ENCODE measurements at regions not wholly inside any gene's neighbourhood (a gene's known extent, or its start where the extent isn't known, plus 50 kb on each side); places are given as distances from the start of the nearest gene placed in this dataset.
"Not testable (repeated sequence)": the region's sequence is repeated elsewhere in the genome, so short reads cannot be mapped to it uniquely, and the experiment has no call there.

- no peak for DNase-seq (ENCODE audit: low read depth in 3 of 3)
These were observed 135.2 kb upstream of the KRR1 start for GRCh38 chr12:75646329-75647210.

- DNase-seq (ENCODE audit: low read depth in 3 of 3): no peak
These were observed 133.2 kb upstream of the KRR1 start for GRCh38 chr12:75644472-75645072.

GRCh38 chr12:75643119-75643518, 131.7 kb upstream of the KRR1 start:
- not testable (repeated sequence) for DNase-seq (ENCODE audit: low read depth in 3 of 3)

GRCh38 chr12:75642226-75642625, 130.8 kb upstream of the KRR1 start:
- no peak for DNase-seq (ENCODE audit: low read depth in 3 of 3)

GRCh38 chr12:75641031-75641780, 129.8 kb upstream of the KRR1 start:
- DNase-seq (ENCODE audit: low read depth in 3 of 3): peak in 2 of 3 donors; percentile 9 to 24

GRCh38 chr12:75638792-75639191, 127.4 kb upstream of the KRR1 start:
- no peak for DNase-seq (ENCODE audit: low read depth in 3 of 3)

- no peak for DNase-seq (ENCODE audit: low read depth in 3 of 3)
These were observed 125.2 kb upstream of the KRR1 start for GRCh38 chr12:75636607-75637006.

- DNase-seq (ENCODE audit: low read depth in 3 of 3): peak in 2 of 3 donors; percentile 6 to 21
These were observed 124.4 kb upstream of the KRR1 start for GRCh38 chr12:75635606-75636444.

- no peak for DNase-seq (ENCODE audit: low read depth in 3 of 3)
These were observed 123.1 kb upstream of the KRR1 start for GRCh38 chr12:75634244-75635222.

GRCh38 chr12:75633789-75634188, 122.4 kb upstream of the KRR1 start:
- DNase-seq (ENCODE audit: low read depth in 3 of 3): no peak

- DNase-seq (ENCODE audit: low read depth in 3 of 3): no peak
These were observed 121.0 kb upstream of the KRR1 start for GRCh38 chr12:75632442-75632841.

GRCh38 chr12:75631831-75632230, 120.4 kb upstream of the KRR1 start:
- no peak for DNase-seq (ENCODE audit: low read depth in 3 of 3)

GRCh38 chr12:75630091-75630490, 118.7 kb upstream of the KRR1 start:
- DNase-seq (ENCODE audit: low read depth in 3 of 3): no peak

GRCh38 chr12:75628916-75629315, 117.5 kb upstream of the KRR1 start:
- no peak for DNase-seq (ENCODE audit: low read depth in 3 of 3)

GRCh38 chr12:75628511-75628910, 117.1 kb upstream of the KRR1 start:
- no peak for DNase-seq (ENCODE audit: low read depth in 3 of 3)

- DNase-seq (ENCODE audit: low read depth in 3 of 3): no peak
These were observed 112.3 kb upstream of the KRR1 start for GRCh38 chr12:75623631-75624154.

- no peak for DNase-seq (ENCODE audit: low read depth in 3 of 3)
These were observed 111.1 kb upstream of the KRR1 start for GRCh38 chr12:75622492-75622891.

GRCh38 chr12:75614396-75614795, 103.0 kb upstream of the KRR1 start:
- not testable (repeated sequence) for DNase-seq (ENCODE audit: low read depth in 3 of 3)

- no peak for DNase-seq (ENCODE audit: low read depth in 3 of 3)
These were observed 102.6 kb upstream of the KRR1 start for GRCh38 chr12:75613981-75614380.

- DNase-seq (ENCODE audit: low read depth in 3 of 3): no peak
These were observed 99.6 kb upstream of the KRR1 start for GRCh38 chr12:75611041-75611440.

Measured in stimulated activated CD4-positive, alpha-beta T cell treated with anti-CD3 and anti-CD28 coated beads, TNF-alpha, amount 100 ng/mL, for 48 hours (primary cell).